ENCODE measurements at regions not wholly inside any gene's neighbourhood (a gene's known extent, or its start where the extent isn't known, plus 50 kb on each side); places are given as distances from the start of the nearest gene placed in this dataset.

DNA sequence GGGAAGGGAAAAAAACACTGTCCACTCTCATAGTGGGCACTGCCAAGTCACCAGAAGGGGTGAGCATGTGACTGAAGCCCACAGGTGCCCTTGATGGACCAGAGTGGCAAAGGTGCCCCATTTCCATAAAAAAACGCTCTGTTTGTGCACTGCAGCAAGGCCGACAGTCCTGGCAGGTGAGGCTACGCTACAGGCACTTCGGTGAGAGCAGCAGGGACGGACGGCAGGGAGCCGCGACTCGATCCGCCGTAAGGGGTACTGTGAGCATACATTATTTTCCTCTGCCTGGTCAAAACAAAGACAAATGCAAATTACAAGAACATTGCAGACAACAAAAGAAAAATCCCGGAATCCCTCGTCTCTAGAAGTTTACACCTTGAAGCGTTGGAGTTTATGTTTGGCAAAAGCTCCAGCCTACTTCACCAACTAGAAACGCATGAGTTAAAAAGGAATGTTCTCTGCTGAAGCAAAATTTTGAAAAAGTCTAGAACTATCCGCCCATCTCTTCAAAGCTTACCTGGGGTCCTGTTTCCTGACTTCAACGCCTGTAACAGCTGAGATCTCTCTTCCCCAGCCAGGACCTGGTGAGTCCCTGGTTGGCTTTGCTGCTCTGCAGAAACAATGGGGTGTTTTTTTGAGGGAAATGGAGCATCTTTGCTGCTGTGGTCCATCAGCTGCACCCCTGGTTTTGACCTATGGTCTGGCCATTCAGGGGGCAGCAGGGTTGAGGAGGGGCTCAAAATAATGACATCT is 52.9 kb upstream of the RFLNA start:
- no peak overlapping the region for H2AFZ ChIP-seq (ENCODE audit: low read length)

DNA sequence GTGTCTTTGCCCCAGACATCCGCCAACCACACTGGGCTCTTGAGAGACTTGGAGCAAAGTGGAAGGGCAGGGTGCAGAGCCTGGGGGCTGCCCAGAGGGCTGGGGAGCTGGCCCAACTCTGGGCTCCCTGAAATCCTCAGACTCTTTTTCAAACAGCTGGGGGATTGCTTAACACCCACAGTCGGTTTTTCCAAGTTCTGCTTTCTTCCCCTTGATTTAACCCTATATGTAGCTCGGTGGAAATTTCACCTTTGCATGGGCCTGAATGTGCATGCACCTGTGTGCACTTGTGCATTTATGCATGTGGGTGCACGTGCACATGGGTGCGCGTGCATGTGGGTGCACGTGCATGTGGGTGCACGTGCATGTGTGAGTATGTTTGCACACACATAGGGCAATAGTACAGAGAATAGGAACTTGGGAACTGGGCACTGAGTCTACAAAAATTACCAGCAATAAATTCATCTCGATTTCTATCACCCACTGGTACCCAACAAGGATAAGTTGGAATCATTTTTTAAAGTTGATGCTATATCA is 52.3 kb upstream of the RFLNA start:
- ChIA-PET POLR2A (no interaction called here), CTCF (ENCODE audit: unreplicated experiment) (no interaction called here)
- no peak for DNase-seq (ENCODE audit: low spot score)
- Histone ChIP-seq H3K27ac (ENCODE audit: low read depth, low read length, poor library complexity, severe bottlenecking) (no peak overlapping the region), H3K36me3 (ENCODE audit: insufficient read depth, low read length) (no peaks in the 10 kb centered on the region), H3K4me1 (ENCODE audit: insufficient read depth, low read length, poor library complexity, severe bottlenecking) (no peaks in the 10 kb centered on the region), H3K9me2 (ENCODE audit: insufficient read depth, low read length) (no peaks in the 10 kb centered on the region), H3K9me3 (ENCODE audit: low read length) (no peaks in the 10 kb centered on the region), H3K4me2 (ENCODE audit: low read length) (no peak overlapping the region), H4K20me1 (ENCODE audit: insufficient read depth, low read length) (no peaks in the 10 kb centered on the region), H3K79me2 (ENCODE audit: insufficient read depth, low read depth, low read length) (no peaks in the 10 kb centered on the region), H3K4me3 (ENCODE audit: low read depth, low read length, poor library complexity, severe bottlenecking) (no peak overlapping the region), H2AFZ (ENCODE audit: low read length) (no peak overlapping the region)
- intact Hi-C loops (cut with micrococcal nuclease; ENCODE audit: unreplicated experiment): no loop called here
- TF ChIP-seq, protein P1, sequence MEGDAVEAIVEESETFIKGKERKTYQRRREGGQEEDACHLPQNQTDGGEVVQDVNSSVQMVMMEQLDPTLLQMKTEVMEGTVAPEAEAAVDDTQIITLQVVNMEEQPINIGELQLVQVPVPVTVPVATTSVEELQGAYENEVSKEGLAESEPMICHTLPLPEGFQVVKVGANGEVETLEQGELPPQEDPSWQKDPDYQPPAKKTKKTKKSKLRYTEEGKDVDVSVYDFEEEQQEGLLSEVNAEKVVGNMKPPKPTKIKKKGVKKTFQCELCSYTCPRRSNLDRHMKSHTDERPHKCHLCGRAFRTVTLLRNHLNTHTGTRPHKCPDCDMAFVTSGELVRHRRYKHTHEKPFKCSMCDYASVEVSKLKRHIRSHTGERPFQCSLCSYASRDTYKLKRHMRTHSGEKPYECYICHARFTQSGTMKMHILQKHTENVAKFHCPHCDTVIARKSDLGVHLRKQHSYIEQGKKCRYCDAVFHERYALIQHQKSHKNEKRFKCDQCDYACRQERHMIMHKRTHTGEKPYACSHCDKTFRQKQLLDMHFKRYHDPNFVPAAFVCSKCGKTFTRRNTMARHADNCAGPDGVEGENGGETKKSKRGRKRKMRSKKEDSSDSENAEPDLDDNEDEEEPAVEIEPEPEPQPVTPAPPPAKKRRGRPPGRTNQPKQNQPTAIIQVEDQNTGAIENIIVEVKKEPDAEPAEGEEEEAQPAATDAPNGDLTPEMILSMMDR (conservative IDR thresholded peaks at IDR 0.05; ENCODE audit: low read length): no peak
- no peak for TF ChIP-seq EZH2phosphoT487 (IDR thresholded peaks at IDR 0.05; ENCODE audit: borderline replicate concordance, low read depth, low read length)
- no TSS peak for BruUV-seq (replicated peaks)

More for the DNA sequence above, 52.9 kb upstream of the RFLNA start:
- Histone ChIP-seq H3K4me2 (ENCODE audit: low read length) (no peak overlapping the region), H3K4me1 (ENCODE audit: insufficient read depth, low read length, poor library complexity, severe bottlenecking) (no peaks in the 10 kb centered on the region), H3K36me3 (ENCODE audit: insufficient read depth, low read length) (no peaks in the 10 kb centered on the region), H4K20me1 (ENCODE audit: insufficient read depth, low read length) (no peaks in the 10 kb centered on the region), H3K4me3 (ENCODE audit: low read depth, low read length, poor library complexity, severe bottlenecking) (no peak overlapping the region), H3K27ac (ENCODE audit: low read depth, low read length, poor library complexity, severe bottlenecking) (no peak overlapping the region), H3K9me3 (ENCODE audit: low read length) (no peaks in the 10 kb centered on the region), H3K9me2 (ENCODE audit: insufficient read depth, low read length) (no peaks in the 10 kb centered on the region), H3K79me2 (ENCODE audit: insufficient read depth, low read depth, low read length) (no peaks in the 10 kb centered on the region)
- TF ChIP-seq, protein P1 (conservative IDR thresholded peaks at IDR 0.05; ENCODE audit: low read length): no peak
- TF ChIP-seq EZH2phosphoT487 (IDR thresholded peaks at IDR 0.05; ENCODE audit: borderline replicate concordance, low read depth, low read length): no peak
- no peak for DNase-seq (ENCODE audit: low spot score)
- POLR2A ChIA-PET: no interaction called here
- BruUV-seq (replicated peaks): no TSS peak
- intact Hi-C loops (cut with micrococcal nuclease; ENCODE audit: unreplicated experiment): no loop called here
- CTCF ChIA-PET (ENCODE audit: unreplicated experiment): no interaction called here

DNA sequence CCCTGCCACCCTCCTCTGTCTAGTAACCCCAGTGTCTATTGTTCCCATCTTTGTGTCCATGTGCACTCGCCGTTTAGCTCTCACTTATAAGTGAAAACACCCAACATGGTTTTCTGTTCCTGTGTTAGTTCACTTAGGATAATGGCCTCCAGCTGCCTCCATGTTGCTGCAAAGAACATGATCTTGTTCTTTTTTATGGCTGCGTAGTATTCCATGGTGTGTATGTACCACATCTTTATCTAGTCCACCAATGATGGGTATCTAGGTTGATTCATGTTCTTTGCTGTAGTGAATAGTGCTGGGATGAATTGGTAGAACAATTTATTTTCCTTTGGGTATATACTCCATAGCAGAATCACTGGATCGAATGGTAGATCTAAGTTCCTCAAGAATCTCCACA is 51.0 kb upstream of the RFLNA start:
- DNase-seq (ENCODE audit: low spot score): no peak
- H4K20me1 ChIP-seq (ENCODE audit: insufficient read depth, low read length): no peaks in the 10 kb centered on the region
- H3K4me1 ChIP-seq (ENCODE audit: insufficient read depth, low read length, poor library complexity, severe bottlenecking): no peaks in the 10 kb centered on the region
- H3K4me2 ChIP-seq (ENCODE audit: low read length): no peak overlapping the region
- H3K4me3 ChIP-seq (ENCODE audit: low read depth, low read length, poor library complexity, severe bottlenecking): no peak overlapping the region
- intact Hi-C loops (cut with micrococcal nuclease; ENCODE audit: unreplicated experiment): no loop called here
- ChIA-PET CTCF (ENCODE audit: unreplicated experiment) (no interaction called here), POLR2A (no interaction called here)
- no peaks in the 10 kb centered on the region for H3K36me3 ChIP-seq (ENCODE audit: insufficient read depth, low read length)
- H3K9me2 ChIP-seq (ENCODE audit: insufficient read depth, low read length): no peaks in the 10 kb centered on the region
- no peak overlapping the region for H2AFZ ChIP-seq (ENCODE audit: low read length)
- H3K9me3 ChIP-seq (ENCODE audit: low read length): no peaks in the 10 kb centered on the region
- TF ChIP-seq EZH2phosphoT487 (IDR thresholded peaks at IDR 0.05; ENCODE audit: borderline replicate concordance, low read depth, low read length): no peak
- TF ChIP-seq, protein P1 (conservative IDR thresholded peaks at IDR 0.05; ENCODE audit: low read length): no peak
- BruUV-seq (replicated peaks): no TSS peak
- H3K27ac ChIP-seq (ENCODE audit: low read depth, low read length, poor library complexity, severe bottlenecking): no peak overlapping the region
- H3K79me2 ChIP-seq (ENCODE audit: insufficient read depth, low read depth, low read length): no peaks in the 10 kb centered on the region
